Astrocyte (in vitro differentiated cells and primary cell): ENCODE measurements at regions not wholly inside any gene's neighbourhood (a gene's known extent, or its start where the extent isn't known, plus 50 kb on each side); places are given as distances from the start of the nearest gene placed in this dataset.

Experiments
- CTCF ChIP-seq: IDR thresholded peaks from 2 replicates; pipeline ENCODE4 v1.5.1; 2011; ENCODE audit warnings: low read depth, mild to moderate bottlenecking, inconsistent platforms, low read length, moderate library complexity; ENCODE audit not compliant: insufficient read depth
- EZH2 ChIP-seq: IDR thresholded peaks from 2 replicates; pipeline ENCODE4 v1.6.1; 2012; ENCODE audit warnings: mild to moderate bottlenecking, low read length, inconsistent platforms; ENCODE audit not compliant: insufficient read depth

GRCh38 chr22:48227341-48228018, 1465.0 kb downstream of the TBC1D22A start:
- no peak for TF ChIP-seq CTCF
- TF ChIP-seq EZH2 = no peak
